ELR (cell line): ENCODE measurements at regions not wholly inside any gene's neighbourhood (a gene's known extent, or its start where the extent isn't known, plus 50 kb on each side); places are given as distances from the start of the nearest gene placed in this dataset.
A peak's percentile ranks its signal among the peaks of the same experiment; 100 is the strongest.
"Not testable (repeated sequence)": the region's sequence is repeated elsewhere in the genome, so short reads cannot be mapped to it uniquely, and the experiment has no call there.

ENCODE experiments used
- DNase-seq: peaks from one replicate; pipeline ENCODE4 v3.0.0-alpha.2; 2015; ENCODE audit warnings: low read depth

GRCh38 chr4:138392751-138393308 is 150.7 kb upstream of the SLC7A11 start:
- no peak for DNase-seq

DNA sequence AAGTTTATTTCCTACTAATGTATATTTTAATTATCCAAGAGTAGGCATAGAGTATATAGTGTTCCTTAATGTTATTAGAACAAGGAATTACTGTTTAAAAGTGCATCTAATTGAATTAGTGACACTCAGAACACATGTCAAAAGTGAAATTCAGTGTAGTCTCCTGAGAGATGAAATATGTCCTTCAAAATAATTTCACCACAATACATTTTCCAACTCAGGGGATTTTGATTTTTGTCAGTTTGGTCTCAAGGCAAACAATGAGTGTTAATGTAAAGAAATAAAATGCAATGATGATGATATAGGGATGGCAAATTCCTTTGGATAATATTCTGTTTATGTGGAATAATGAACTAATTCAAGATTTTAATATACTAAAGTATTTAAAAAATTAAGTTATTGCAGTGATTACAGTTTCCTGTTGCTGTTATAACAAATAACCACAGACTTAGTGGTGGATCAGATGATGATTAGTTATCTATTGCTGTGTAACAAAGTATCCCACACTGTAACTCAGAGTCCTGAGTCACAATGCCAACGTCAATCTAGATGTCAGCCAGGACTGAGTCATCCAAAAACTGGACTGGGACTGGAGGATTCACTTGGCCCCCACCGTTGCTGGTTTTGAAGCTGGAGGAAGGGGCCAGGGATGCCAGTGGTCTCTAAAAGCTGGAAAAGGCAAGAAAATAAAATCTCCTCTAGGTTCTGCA is 148.0 kb upstream of the SLC7A11 start:
- DNase-seq: peak; percentile 57

GRCh38 chr4:138374947-138375346 is 132.8 kb upstream of the SLC7A11 start:
- no peak for DNase-seq

GRCh38 chr4:138367942-138368341 is 125.8 kb upstream of the SLC7A11 start:
- DNase-seq: no peak

DNA sequence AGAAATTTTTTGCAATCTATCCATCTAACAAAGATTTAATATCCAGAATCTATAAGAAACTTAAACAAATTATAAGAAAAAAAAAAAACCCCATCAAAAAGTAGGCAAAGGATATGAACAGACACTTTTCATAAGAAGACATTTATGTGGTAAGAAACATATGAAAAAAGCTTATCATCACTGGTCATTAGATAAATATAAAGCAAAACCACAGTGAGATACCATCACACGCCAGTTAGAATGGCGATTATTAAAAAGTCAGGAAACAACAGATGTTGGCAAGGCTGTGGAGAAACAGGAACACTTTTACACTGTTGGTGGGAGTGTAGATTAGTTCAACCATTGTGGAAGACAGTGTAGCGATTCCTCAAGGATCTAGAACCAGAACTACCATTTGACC is 110.3 kb upstream of the SLC7A11 start:
- not testable (repeated sequence) for DNase-seq

DNA sequence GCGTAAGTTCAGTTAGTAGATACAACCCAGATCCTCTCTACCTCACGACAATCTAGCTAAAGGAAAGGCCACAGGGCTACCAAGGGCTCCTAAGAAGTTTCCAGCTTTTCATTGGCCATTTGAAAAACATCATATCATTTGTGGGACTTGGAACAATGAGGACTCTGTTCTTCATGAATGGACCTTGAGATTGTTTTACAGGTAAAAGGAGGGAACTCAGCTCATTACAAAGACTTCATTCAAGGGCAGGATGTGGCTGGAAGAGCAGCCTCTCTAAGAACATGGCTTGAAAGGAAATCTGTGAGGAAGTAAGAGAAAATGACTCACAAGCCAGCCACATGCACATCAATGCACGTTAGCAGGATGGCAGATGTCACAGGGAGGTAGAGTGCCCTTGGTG is 105.9 kb upstream of the SLC7A11 start:
- DNase-seq: peak; percentile 69

- DNase-seq: no peak
These were observed 105.4 kb upstream of the SLC7A11 start for GRCh38 chr4:138347561-138347960.

GRCh38 chr4:138344851-138345250 is 102.7 kb upstream of the SLC7A11 start:
- no peak for DNase-seq

DNA sequence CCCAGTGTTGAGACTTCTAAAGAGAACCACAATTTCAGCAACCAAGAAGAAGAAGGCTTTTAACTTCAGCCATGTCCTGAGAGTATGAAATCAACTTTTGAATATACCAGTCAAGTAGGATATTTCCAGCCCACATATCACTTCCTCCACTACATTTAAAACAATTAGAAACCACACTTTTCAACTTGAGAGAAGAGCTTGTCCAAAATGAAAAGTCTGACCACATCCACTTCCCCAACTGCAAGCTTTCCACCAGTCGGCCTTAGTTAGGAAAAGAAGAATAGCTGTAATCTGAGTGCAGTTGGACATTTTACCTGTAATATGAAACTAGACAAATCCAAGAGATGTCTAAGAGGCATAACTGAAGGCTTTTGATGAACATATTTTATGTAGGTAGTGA is 101.9 kb upstream of the SLC7A11 start:
- no peak for DNase-seq

DNA sequence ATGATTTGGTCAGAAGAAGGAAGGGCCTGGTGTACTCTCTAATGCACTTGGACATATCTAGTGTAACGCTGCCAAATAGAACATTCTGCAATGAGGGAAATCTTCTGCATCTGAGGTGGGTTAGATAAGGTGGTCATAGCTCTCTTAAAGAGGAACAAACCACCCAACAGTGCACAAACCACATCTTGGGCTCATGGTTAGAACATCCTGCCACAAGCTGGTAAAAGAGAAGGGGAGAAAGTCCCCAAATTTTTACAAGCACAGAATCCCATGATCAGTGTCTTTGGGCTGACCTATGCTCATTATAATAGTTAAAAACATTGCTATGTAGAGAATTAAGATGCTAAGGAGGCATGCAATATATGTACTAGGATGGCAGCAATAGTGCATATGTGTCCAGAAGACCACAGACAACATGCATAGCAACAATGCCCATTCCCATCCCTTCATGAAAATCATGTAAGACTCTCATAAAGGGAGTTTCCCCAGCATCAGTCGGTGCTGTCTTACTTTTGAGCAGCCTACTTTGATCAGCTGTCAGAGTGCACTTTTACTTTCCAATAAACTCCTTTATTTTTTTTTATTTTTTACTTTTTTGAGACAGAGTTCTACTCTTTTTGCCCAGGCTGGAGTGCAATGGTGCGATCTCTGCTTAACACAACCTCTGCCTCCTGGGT is 99.7 kb upstream of the SLC7A11 start:
- DNase-seq: no peak

GRCh38 chr4:138338840-138339239 is 96.7 kb upstream of the SLC7A11 start:
- no peak for DNase-seq

- DNase-seq: not testable (repeated sequence)
These were observed 96.1 kb upstream of the SLC7A11 start for GRCh38 chr4:138338222-138338621.

- DNase-seq: no peak
These were observed 92.3 kb upstream of the SLC7A11 start for GRCh38 chr4:138334346-138335016.

DNA sequence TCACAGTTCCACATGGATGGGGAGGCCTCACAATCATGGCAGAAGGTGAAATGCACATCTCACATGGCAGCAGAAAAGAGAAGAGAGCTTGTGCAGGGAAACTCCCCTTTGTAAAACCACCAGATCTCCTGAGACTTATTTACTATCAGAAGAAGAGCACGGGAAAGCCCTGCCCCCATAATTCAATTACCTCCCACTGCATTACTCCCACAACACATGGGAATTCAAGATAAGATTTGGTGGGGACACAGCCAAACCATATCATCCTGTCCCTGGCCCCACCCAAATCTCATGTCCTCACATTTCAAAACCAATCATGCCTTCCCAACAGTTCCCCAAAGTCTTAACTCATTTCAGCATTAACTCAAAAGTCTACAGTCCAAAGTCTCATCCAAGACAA is 90.3 kb upstream of the SLC7A11 start:
- not testable (repeated sequence) for DNase-seq

GRCh38 chr4:138330531-138330930 is 88.4 kb upstream of the SLC7A11 start:
- no peak for DNase-seq

- DNase-seq: no peak
These were observed 87.4 kb upstream of the SLC7A11 start for GRCh38 chr4:138329506-138330070.

GRCh38 chr4:138327338-138327737 is 85.2 kb upstream of the SLC7A11 start:
- DNase-seq: no peak

GRCh38 chr4:138320831-138321230 is 78.7 kb upstream of the SLC7A11 start:
- DNase-seq: no peak

- DNase-seq: no peak
These were observed 77.9 kb upstream of the SLC7A11 start for GRCh38 chr4:138320030-138320429.

DNA sequence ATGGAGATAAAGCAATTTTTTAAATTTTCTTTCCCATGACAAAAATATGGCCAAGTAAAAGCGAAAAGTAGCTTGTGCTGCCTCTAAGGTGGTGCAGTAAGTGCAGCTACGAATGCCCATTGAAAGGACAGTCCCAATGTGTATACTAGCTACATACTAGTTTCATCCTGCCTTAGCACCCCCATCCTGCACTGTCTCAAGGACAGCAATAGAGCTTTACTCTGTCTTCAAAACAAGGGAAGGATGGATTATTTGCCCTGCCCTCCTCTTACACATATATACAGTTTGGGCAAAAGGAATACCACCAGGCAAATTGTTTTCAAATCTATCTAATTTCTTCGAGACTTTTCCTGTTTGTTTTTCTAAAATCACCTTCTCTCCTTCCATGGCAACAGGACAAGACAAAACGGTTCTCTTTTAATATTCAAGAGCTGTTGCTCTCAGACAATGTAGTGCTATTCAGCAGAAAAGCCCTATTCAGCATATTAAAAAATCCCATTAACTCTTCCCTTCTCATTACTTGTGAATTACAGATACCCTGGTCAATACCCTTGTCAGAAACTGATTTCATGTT is 75.1 kb upstream of the SLC7A11 start:
- no peak for DNase-seq

DNA sequence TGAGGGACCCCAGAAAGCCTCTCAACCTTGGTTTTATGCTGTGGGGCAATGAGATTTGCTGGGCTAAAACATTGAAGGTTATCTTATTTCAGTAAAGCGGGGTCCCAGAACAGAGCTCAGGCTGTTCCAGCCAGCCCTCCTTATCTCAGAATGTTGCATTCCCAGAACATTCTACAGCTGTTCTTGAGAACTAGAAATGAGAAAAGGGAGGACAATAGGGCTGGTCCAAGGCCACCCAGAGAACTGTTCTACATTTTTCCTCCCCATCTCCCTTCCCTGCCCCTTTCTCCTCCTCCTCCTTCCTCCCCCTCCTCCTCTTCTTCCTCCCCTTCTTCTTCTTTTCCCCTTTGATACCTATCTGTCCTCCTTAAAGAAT is 70.4 kb upstream of the SLC7A11 start:
- DNase-seq: no peak
